ENCODE measurements at regions not wholly inside any gene's neighbourhood (a gene's known extent, or its start where the extent isn't known, plus 50 kb on each side); places are given as distances from the start of the nearest gene placed in this dataset.

DNA sequence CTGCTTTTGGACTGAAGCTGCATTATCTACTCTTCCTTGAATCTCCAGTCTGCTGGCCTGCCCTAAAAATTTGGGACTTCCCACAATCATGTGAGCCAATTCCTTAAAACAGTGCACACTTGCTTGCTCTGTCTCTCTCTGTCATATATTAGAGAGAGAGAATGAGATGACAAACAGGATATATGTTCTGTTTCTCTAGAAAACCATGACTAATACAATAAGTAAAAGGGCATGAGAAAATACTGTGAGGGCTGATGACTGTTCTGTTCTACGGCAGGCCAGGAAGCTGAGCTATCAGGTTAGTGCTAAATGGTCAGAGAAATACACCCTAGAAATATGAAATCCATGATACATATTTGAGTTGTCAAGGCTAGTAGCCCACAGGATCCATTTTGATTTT, 1896.8 kb upstream of the CELF4 start:
- in situ Hi-C loops (cut with MboI; ENCODE audit: low pct_unique_long_range_greater_than_20kb, low sequenced_read_pairs, unreplicated experiment): no loop called here

GRCh38 chr18:39460136-39460535, 1894.5 kb upstream of the CELF4 start:
- in situ Hi-C loops (cut with MboI; ENCODE audit: low pct_unique_long_range_greater_than_20kb, low sequenced_read_pairs, unreplicated experiment): no loop called here
- no peak for DNase-seq (ENCODE audit: low spot score)
- TF ChIP-seq CTCF (IDR thresholded peaks at IDR 0.05; ENCODE audit: extremely low read depth, insufficient read depth, missing control alignments): no peak

More for the DNA sequence above, 1896.8 kb upstream of the CELF4 start:
- no peak for DNase-seq (ENCODE audit: low spot score)
- no peak for TF ChIP-seq CTCF (IDR thresholded peaks at IDR 0.05; ENCODE audit: extremely low read depth, insufficient read depth, missing control alignments)

DNA sequence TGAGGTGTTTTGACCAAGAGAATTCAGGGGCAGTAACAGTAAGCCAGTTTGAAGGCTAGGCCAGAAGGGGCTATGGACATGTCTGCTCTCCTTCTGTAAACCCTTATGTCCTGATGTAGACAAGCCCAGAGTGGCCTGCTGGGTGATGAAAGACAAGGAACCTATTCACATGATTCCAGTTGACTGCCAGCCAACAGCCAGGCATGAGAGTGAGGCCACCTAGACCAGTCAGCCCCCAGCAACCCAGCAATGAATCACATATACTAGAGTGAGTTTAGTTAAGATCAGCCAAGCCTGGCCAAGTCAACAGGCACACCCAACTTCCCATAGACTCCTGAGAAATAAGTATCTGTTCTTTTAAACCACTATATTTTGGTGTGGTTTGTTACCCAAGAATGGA, 1889.7 kb upstream of the CELF4 start:
- no peak for TF ChIP-seq CTCF (IDR thresholded peaks at IDR 0.05; ENCODE audit: extremely low read depth, insufficient read depth, missing control alignments)
- in situ Hi-C loops (cut with MboI; ENCODE audit: low pct_unique_long_range_greater_than_20kb, low sequenced_read_pairs, unreplicated experiment): no loop called here
- DNase-seq (ENCODE audit: low spot score): no peak

GRCh38 chr18:39454866-39455265, 1889.3 kb upstream of the CELF4 start:
- in situ Hi-C loops (cut with MboI; ENCODE audit: low pct_unique_long_range_greater_than_20kb, low sequenced_read_pairs, unreplicated experiment): no loop called here
- TF ChIP-seq CTCF (IDR thresholded peaks at IDR 0.05; ENCODE audit: extremely low read depth, insufficient read depth, missing control alignments): no peak
- no peak for DNase-seq (ENCODE audit: low spot score)

- in situ Hi-C loops (cut with MboI; ENCODE audit: low pct_unique_long_range_greater_than_20kb, low sequenced_read_pairs, unreplicated experiment): no loop called here
- TF ChIP-seq CTCF (IDR thresholded peaks at IDR 0.05; ENCODE audit: extremely low read depth, insufficient read depth, missing control alignments): no peak
- no peak for DNase-seq (ENCODE audit: low spot score)
Measured at GRCh38 chr18:39453882-39454281, 1888.3 kb upstream of the CELF4 start.

GRCh38 chr18:39453356-39453755, 1887.8 kb upstream of the CELF4 start:
- no peak for TF ChIP-seq CTCF (IDR thresholded peaks at IDR 0.05; ENCODE audit: extremely low read depth, insufficient read depth, missing control alignments)
- no peak for DNase-seq (ENCODE audit: low spot score)
- in situ Hi-C loops (cut with MboI; ENCODE audit: low pct_unique_long_range_greater_than_20kb, low sequenced_read_pairs, unreplicated experiment): no loop called here

DNA sequence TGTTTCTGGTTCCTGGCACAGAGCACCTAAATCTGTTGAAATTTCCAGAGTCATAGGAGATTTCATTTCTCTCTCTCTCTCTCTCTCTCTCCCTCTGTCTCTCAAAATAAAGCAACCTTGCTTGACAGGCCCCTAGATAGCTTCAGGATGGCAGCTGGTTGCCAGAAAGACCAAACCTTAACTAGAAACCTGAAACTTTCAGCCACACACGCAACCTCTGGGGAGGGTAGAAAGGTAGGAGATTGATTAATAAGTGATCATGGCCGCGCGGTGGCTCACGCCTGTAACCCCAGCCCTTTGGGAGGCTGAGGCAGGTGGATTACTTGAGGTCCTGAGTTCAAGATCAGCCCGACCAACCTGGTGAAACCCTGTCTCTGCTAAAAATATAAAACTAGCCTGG, 1885.4 kb upstream of the CELF4 start:
- in situ Hi-C loops (cut with MboI; ENCODE audit: low pct_unique_long_range_greater_than_20kb, low sequenced_read_pairs, unreplicated experiment): no loop called here
- no peak for TF ChIP-seq CTCF (IDR thresholded peaks at IDR 0.05; ENCODE audit: extremely low read depth, insufficient read depth, missing control alignments)
- DNase-seq (ENCODE audit: low spot score): no peak
